HepG2 (cell line): ENCODE measurements at regions not wholly inside any gene's neighbourhood (a gene's known extent, or its start where the extent isn't known, plus 50 kb on each side); places are given as distances from the start of the nearest gene placed in this dataset.

ENCODE experiments used
- ATAC-seq: fragments of 200-7000 bp; cut with Tn5 transposase; 3 replicates; pipeline ENCODE4 v1.9.1; 2020; ENCODE audit warnings: mild to moderate bottlenecking, moderate library complexity
- BruUV-seq: library from RNA; stranded (reverse); fragments of 400-500 nt; replicated peaks from 2 replicates; lab custom pipeline; 2021; lab: Mats Ljungman, UMichigan
- CTCF ChIA-PET: fragments of 300-600 bp; formaldehyde crosslinking; extraction: SDS; loops from one replicate; lab custom pipeline; 2021; ENCODE audit warnings: low total read pairs, inconsistent platforms, low intra/inter-chr PET ratio; lab: Yijun Ruan, JAX
- POLR2A ChIA-PET: fragments of 350-600 bp; sonication (Branson Sonifier 250); formaldehyde crosslinking; loops from one replicate; lab custom pipeline; 2020; ENCODE audit warnings: antibody characterized with exemption, inconsistent platforms; lab: Yijun Ruan, JAX
- DNase-seq: peaks from one replicate; pipeline ENCODE4 v3.0.0-alpha.2; 2015; ENCODE audit warnings: low spot score
- FAIRE-seq: peaks from 3 replicates; lab custom pipeline; 2011; peaks lifted over from hg19 to GRCh38; lab: Jason Lieb, UNC
- H2AFZ ChIP-seq: one replicate; pipeline ENCODE4 v1.6.1; 2011; ENCODE audit warnings: low read length, inconsistent platforms
- H3K27ac ChIP-seq: fragments of 300-600 bp; 3 replicates; pipeline ENCODE4 v1.8.0; 2011; ENCODE audit warnings: mixed run types, mild to moderate bottlenecking, mixed read lengths, low read length, inconsistent platforms; ENCODE audit not compliant: insufficient read depth; ENCODE audit errors: extremely low read length
- H3K27me3 ChIP-seq, 2 experiments: fragments of 200-600 bp in 1 of 2; 2 replicates in 1 of 2; 3 replicates in 1 of 2; pipeline versions ENCODE4 v1.6.0 to v1.8.0; 2011; ENCODE audit warnings: low read length in 2 of 2, mild to moderate bottlenecking in 2 of 2, moderate library complexity in 2 of 2, inconsistent platforms in 1 of 2; ENCODE audit not compliant: insufficient read depth in 2 of 2, control insufficient read depth in 1 of 2
- H3K36me3 ChIP-seq, 2 experiments: fragments of 200-600 bp in 1 of 2; replicated peaks in 1 of 2; 2 replicates in 1 of 2; 3 replicates in 1 of 2; pipeline versions ENCODE4 v1.5.1 to v1.8.0; 2011; ENCODE audit warnings: low read length in 2 of 2, inconsistent platforms in 1 of 2; ENCODE audit not compliant: insufficient read depth in 2 of 2, control insufficient read depth in 1 of 2
- H3K4me1 ChIP-seq: 2 replicates; pipeline ENCODE4 v1.5.1; 2012; ENCODE audit warnings: low read length, inconsistent platforms; ENCODE audit not compliant: insufficient read depth
- H3K4me2 ChIP-seq: 2 replicates; pipeline ENCODE4 v1.6.0; 2011; ENCODE audit warnings: low read depth, low read length, inconsistent platforms
- H3K4me3 ChIP-seq, 3 experiments: fragments of 200-600 bp in 1 of 3; sonication (generic), shearing (Covaris generic) in 1 of 3; replicated peaks in 1 of 3; 2 replicates each; pipeline ENCODE4 v1.5.1; 2011 to 2016; ENCODE audit warnings: low read length in 3 of 3, inconsistent platforms in 2 of 3, low read depth in 2 of 3, mild to moderate bottlenecking in 2 of 3, control low read depth in 1 of 3, mixed read lengths in 1 of 3; ENCODE audit not compliant: insufficient read depth in 1 of 3
- H3K79me2 ChIP-seq: one replicate; pipeline ENCODE4 v1.6.1; 2011; ENCODE audit warnings: low read length, inconsistent platforms; ENCODE audit not compliant: insufficient read depth
- H3K9ac ChIP-seq: 2 replicates; pipeline ENCODE4 v1.6.0; 2011; ENCODE audit warnings: mild to moderate bottlenecking, low read depth, low read length, inconsistent platforms; ENCODE audit not compliant: insufficient read depth
- H3K9me3 ChIP-seq: 2 replicates; pipeline ENCODE4 v1.5.1; 2012; ENCODE audit warnings: mild to moderate bottlenecking, low read length
- H4K20me1 ChIP-seq: 2 replicates; pipeline ENCODE4 v1.6.0; 2011; ENCODE audit warnings: inconsistent platforms, mild to moderate bottlenecking, low read length, moderate library complexity; ENCODE audit not compliant: insufficient read depth
- CCAR2 ChIP-seq: fragments of 200-400 bp; formaldehyde crosslinking; optimal IDR thresholded peaks from 2 replicates; pipeline ENCODE3; 2018; ENCODE audit warnings: low read depth, mild to moderate bottlenecking, low read length, moderate library complexity
- ELF4 ChIP-seq: sonication (generic); formaldehyde crosslinking; IDR thresholded peaks from 2 replicates; pipeline ENCODE4 v1.5.0; 2020; ENCODE audit warnings: missing genetic modification reagents, mild to moderate bottlenecking, moderate library complexity, borderline replicate concordance
- GTF2F1 ChIP-seq: fragments of 150-350 bp; IDR thresholded peaks from 2 replicates; pipeline ENCODE4 v1.6.1; 2014; ENCODE audit warnings: low read length
- KDM4B ChIP-seq: sonication (generic); formaldehyde crosslinking; IDR thresholded peaks from 2 replicates; pipeline ENCODE4 v1.4.0; 2020; ENCODE audit warnings: missing genetic modification reagents
- SP5 ChIP-seq: IDR thresholded peaks from 2 replicates; pipeline ENCODE4 v1.6.1; 2016; ENCODE audit warnings: low read depth, borderline replicate concordance
- ZFP37 ChIP-seq: sonication (generic); formaldehyde crosslinking; IDR thresholded peaks from 2 replicates; pipeline ENCODE4 v1.4.0; 2020; ENCODE audit warnings: missing genetic modification reagents, borderline replicate concordance
- ZNF143 ChIP-seq: sonication (generic); formaldehyde crosslinking; IDR thresholded peaks from 2 replicates; pipeline ENCODE4 v1.4.0; 2020; ENCODE audit warnings: missing genetic modification reagents
- ZNF207 ChIP-seq: fragments of 450-650 bp; IDR thresholded peaks from 2 replicates; pipeline ENCODE4 v1.6.1; 2016; ENCODE audit warnings: antibody characterized with exemption, borderline replicate concordance
- ZNF260 ChIP-seq: sonication (generic); formaldehyde crosslinking; IDR thresholded peaks from 2 replicates; pipeline ENCODE4 v1.4.0; 2020; ENCODE audit warnings: missing genetic modification reagents, low read depth, mild to moderate bottlenecking, borderline replicate concordance
- ZNF343 ChIP-seq: sonication (generic); formaldehyde crosslinking; IDR thresholded peaks from 2 replicates; pipeline ENCODE4 v1.4.0; 2020; ENCODE audit warnings: mild to moderate bottlenecking, missing genetic modification reagents
- ZNF709 ChIP-seq: sonication (generic); formaldehyde crosslinking; IDR thresholded peaks from 2 replicates; pipeline ENCODE4 v1.5.0; 2020; ENCODE audit warnings: mild to moderate bottlenecking, missing genetic modification reagents
- ZNF761 ChIP-seq: sonication (generic); formaldehyde crosslinking; conservative IDR thresholded peaks from 2 replicates; pipeline ENCODE4 v1.4.0; 2020; ENCODE audit warnings: mild to moderate bottlenecking, missing genetic modification reagents
- ZNF850 ChIP-seq: sonication (generic); formaldehyde crosslinking; conservative IDR thresholded peaks from 2 replicates; pipeline ENCODE4 v1.9.0; 2021; ENCODE audit warnings: mild to moderate bottlenecking, missing genetic modification reagents
- ZZZ3 ChIP-seq: sonication (generic); formaldehyde crosslinking; IDR thresholded peaks from 2 replicates; pipeline ENCODE4 v1.4.0; 2020; ENCODE audit warnings: missing genetic modification reagents, mild to moderate bottlenecking, borderline replicate concordance
- WGBS: methylation state at CpG from one replicate; pipeline ENCODE4 v1.1.6; 2017; ENCODE audit warnings: low lambda C conversion rate; 5-methylcytosine and 5-hydroxymethylcytosine counted together
- in situ Hi-C: cut with HindIII; loops from 2 replicates; pipeline ENCODE4 v1.10.0; 2017; ENCODE audit warnings: low pct_unique_long_range_greater_than_20kb; ENCODE audit not compliant: extremely low pct_ligation_motif_present
- intact Hi-C: fragments of 100-400 bp; cut with micrococcal nuclease; formaldehyde crosslinking; loops from one replicate; pipeline ENCODE4 v1.10.0; 2022; ENCODE audit not compliant: unreplicated experiment
- TF ChIP-seq, protein P1 (sequence below): IDR thresholded peaks from 2 replicates; pipeline ENCODE4 v1.6.1; 2016
- TF ChIP-seq, protein P2 (sequence below): sonication (generic); formaldehyde crosslinking; IDR thresholded peaks from 2 replicates; pipeline ENCODE4 v1.4.0; 2020; ENCODE audit warnings: missing genetic modification reagents

DNA sequence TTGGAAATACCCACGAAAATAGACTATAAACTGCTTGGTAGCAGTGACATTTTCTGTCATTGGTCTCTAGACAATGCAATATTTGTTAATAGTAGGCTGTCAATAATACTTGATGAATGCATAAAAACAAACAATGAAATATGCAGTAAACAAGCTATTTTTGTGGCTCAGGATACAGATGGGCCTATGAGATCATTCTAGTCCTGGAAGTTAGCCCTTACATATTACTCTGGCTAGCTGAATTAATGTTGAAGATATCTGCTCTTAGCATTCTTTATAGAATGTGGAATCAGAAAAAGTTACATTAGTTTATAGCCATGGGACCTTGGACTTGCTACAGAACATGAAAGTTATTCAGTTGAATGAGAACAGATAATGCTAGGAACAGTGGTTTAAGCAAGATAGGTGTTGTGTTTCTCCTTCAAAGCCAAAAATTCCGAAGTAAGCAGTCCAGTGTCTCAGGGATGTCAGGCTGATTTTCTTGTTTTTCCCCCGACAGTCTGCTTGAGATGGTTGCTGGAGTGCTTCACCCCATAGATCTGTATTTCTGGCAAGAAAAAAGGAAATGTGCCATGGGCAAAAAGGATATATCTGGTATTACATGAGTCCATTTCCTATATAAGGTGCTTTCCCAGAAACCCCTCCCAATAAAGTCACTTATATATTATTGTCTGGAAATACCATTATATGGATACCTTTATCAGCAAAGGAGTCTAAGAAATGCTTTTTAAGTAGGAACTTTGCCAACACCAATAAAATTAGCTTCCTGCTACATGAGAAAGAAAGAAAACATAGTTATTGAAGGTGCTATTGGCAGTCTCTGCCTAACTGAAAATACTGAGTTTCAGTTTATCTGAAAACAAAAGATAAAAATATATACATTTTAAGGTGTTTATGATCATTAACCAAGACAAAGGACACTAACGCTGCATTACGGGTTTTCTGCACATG is 619.4 kb upstream of the ATP2B1 start:
- no peak overlapping the region for H3K4me2 ChIP-seq
- H3K79me2 ChIP-seq: no peaks in the 10 kb centered on the region
- intact Hi-C loops (no loop called here), in situ Hi-C loops (no loop called here)
- 0% methylated on average over 5 of the region's 5 CpGs for WGBS
- H3K9me3 ChIP-seq: peaks cover under 1% of the 10 kb centered on the region; the same call in 1 of the 2 replicates
- no peak overlapping the region for H2AFZ ChIP-seq
- ChIA-PET CTCF (no interaction called here), POLR2A (no interaction called here)
- H3K4me3 ChIP-seq: no peak overlapping the region
- no peaks in the 10 kb centered on the region for H3K27me3 ChIP-seq
- TF ChIP-seq ELF4 (CRISPR knock-in tag): no peak
- TF ChIP-seq, protein P1, sequence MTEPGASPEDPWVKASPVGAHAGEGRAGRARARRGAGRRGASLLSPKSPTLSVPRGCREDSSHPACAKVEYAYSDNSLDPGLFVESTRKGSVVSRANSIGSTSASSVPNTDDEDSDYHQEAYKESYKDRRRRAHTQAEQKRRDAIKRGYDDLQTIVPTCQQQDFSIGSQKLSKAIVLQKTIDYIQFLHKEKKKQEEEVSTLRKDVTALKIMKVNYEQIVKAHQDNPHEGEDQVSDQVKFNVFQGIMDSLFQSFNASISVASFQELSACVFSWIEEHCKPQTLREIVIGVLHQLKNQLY (CRISPR knock-in tag): no peak
- no peak for TF ChIP-seq ZFP37 (CRISPR knock-in tag)
- no peak for TF ChIP-seq ZNF343 (CRISPR knock-in tag)
- no peak for TF ChIP-seq SP5 (CRISPR knock-in tag)
- TF ChIP-seq GTF2F1: no peak
- no peak for TF ChIP-seq ZNF709 (CRISPR knock-in tag)
- no peak for TF ChIP-seq KDM4B (CRISPR knock-in tag)
- no peak for TF ChIP-seq ZNF143 (CRISPR knock-in tag)
- TF ChIP-seq ZNF761 (CRISPR knock-in tag): no peak
- no peak for TF ChIP-seq ZNF850 (CRISPR knock-in tag)
- no peak for TF ChIP-seq ZNF260
- TF ChIP-seq, protein P2, sequence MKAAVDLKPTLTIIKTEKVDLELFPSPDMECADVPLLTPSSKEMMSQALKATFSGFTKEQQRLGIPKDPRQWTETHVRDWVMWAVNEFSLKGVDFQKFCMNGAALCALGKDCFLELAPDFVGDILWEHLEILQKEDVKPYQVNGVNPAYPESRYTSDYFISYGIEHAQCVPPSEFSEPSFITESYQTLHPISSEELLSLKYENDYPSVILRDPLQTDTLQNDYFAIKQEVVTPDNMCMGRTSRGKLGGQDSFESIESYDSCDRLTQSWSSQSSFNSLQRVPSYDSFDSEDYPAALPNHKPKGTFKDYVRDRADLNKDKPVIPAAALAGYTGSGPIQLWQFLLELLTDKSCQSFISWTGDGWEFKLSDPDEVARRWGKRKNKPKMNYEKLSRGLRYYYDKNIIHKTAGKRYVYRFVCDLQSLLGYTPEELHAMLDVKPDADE (CRISPR knock-in tag): no peak
- TF ChIP-seq ZNF207: no peak
- TF ChIP-seq ZZZ3 (CRISPR knock-in tag): no peak
- no peak for TF ChIP-seq CCAR2
- H3K9ac ChIP-seq: no peak overlapping the region
- no peak for DNase-seq
- no TSS peak for BruUV-seq
- no peak overlapping the region for H3K27ac ChIP-seq
- H4K20me1 ChIP-seq: no peaks in the 10 kb centered on the region
- no peaks in the 10 kb centered on the region for H3K36me3 ChIP-seq
- no peaks in the 10 kb centered on the region for H3K4me1 ChIP-seq
- FAIRE-seq: no peak
- no peak for ATAC-seq
